C4-2B (cell line): ENCODE measurements at regions not wholly inside any gene's neighbourhood (a gene's known extent, or its start where the extent isn't known, plus 50 kb on each side); places are given as distances from the start of the nearest gene placed in this dataset.

ENCODE experiments used
- CTCF ChIP-seq: fragments of 450-650 bp; conservative IDR thresholded peaks from 2 replicates; pipeline ENCODE4 v1.5.1; 2017; ENCODE audit warnings: mild to moderate bottlenecking
- ZFX ChIP-seq: fragments of 450-650 bp; IDR thresholded peaks from 2 replicates; pipeline ENCODE4 v1.6.1; 2017

GRCh38 chr5:30380228-30380627 lies 813.3 kb upstream of the CDH6 start:
- TF ChIP-seq CTCF (no peak), ZFX (no peak)
